Stimulated activated CD8-positive, alpha-beta memory T cell treated with anti-CD3 and anti-CD28 coated beads, Interleukin-4, amount 100 ng/mL, for 4 hours (primary cell): ENCODE measurements at regions not wholly inside any gene's neighbourhood (a gene's known extent, or its start where the extent isn't known, plus 50 kb on each side); places are given as distances from the start of the nearest gene placed in this dataset.
"Not testable (repeated sequence)": the region's sequence is repeated elsewhere in the genome, so short reads cannot be mapped to it uniquely, and the experiment has no call there.

Experiments used
- DNase-seq, 2 donors: peaks; one replicate each; pipeline ENCODE4 v3.0.0-alpha.2; 2020; ENCODE audit warnings: low read depth in 2 of 2, low spot score in 1 of 2

DNA sequence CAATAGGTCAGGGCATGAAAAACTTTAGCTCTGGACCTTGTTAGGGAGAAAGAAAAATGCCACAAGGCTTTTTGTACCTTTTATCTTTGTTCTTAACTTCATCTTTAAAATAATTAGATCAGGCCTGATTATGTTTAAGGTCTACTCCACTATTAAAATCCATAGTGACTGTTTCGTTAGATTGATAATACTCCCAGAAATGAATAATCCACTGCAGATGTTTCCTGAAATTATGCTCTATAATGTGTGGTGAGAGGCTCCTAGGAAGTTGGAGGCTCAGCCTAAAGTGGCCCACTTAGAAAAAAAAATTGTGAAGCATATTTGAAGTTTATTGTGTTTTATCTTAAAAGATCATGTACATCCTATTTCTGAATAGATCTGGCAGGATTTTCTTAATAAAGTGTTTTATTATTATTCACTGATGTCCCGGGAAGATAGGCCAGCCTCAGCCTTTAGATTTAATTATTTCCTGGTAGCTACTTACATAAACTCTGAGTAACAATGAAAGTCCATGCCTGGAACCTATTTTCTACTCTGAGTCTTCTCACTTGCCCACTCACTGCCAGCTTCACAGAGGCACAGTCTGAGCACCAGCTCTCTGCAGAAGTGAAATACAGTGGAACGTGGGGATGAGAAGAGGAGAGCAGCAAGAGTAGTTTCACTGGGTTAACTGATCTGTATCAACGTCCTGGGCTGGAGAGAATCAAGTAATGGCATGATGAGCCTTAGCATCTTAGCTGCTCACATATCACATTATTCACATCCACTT is 126.8 kb upstream of the TMEM170B start:
- DNase-seq, result no peak

DNA sequence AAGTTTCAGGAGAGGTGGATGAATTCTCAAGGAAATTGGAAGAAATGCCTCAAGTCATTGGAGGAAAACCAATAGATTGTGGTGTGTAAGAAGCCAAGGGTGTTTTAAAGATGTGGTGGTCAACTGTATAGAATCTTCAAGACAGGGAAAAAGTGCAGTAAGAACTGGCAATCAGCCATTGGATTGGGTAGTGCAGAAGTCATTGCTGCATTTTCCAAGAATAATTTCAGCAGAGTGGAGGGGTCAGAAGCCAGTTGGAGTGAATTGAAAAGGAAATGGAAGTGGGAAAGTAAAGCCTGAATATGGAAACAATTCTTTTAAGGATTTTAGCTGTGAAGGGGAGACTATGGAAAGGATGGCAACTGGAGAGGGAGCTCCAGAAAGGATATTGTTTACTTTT is 128.2 kb upstream of the TMEM170B start:
- no peak for DNase-seq

DNA sequence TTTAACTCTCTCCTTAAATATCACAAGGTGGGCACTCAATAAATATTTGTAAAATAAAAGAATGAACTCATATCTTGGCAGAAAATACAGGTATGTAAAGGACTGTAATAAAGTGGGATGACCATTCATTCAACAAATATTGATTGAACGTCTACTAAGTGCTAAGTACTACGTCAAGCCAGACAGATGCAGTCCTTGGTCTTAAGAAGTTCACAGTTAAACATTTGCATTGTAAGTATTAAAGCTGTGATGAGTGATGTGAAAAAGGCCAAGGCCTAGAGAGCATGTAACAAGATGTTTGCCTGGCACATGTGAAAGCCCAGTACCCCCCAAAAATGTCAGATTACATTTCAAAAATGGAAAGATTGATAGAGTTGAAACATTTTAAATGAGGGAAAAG is 130.1 kb upstream of the TMEM170B start:
- no peak for DNase-seq

DNA sequence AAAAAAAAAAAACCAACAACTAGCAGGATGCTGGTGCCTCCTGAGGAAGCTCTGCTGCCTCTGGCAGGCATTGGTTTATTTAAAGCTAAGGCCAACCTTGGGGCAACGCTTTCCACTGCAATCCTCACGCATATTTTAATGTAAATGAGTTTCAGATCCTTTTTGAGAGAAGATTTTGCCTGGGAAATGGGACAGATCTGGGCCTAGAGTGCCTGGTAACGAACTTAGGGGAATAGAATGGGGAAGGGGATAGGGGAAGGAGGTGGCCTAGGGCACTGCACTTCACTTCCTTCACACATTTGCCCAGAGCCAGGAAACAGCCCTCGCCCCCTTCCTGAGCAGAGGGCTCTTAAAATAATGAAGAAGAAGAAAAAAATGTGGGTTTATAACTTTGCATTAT is 132.7 kb upstream of the TMEM170B start:
- DNase-seq, result no peak

DNA sequence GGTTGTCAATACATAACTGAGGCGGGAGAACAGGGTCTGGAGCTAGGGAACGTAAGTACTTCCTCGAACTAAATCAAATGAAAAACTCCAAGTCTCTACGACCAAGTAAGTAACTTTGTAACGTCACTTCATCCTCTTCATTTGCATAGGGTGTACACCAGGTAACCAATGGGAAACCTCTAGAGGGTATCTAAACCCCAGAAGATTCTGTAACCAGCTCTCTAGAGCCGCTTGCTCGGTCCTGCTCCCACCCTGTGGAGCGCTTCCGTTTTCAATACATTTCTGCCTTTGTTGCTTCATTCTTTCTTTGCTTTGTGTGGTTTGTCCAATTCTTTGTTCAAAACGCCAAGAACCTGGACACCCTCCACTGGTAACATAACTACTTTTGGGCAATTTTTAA is 133.5 kb upstream of the TMEM170B start:
- DNase-seq, result no peak

DNA sequence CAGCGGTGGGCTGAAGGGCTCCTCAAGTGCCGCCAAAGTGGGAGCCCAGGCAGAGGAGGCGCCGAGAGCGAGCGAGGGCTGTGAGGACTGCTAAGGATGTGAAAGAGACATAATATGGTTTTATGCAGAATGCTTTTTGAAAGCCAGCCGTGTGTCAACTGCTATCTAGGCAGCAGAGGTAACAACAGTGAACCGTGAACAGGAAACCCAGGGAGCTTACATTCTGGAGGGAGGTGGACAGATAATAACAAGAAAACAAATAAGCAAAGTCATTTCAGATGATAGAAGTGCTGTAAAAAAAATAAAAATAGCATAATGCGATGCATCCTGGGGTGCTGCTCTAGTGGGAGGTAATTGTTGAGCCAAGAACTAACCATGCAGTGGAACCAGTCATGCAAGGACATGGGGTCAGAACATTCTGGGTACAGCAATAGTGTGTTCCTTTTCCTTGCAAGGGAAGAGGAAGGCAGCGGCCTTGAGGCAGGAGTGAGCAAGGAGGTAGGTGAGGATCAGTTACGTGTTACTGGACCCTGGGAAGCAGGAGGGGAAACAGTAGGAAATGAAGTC is 134.4 kb upstream of the TMEM170B start:
- no peak for DNase-seq

DNA sequence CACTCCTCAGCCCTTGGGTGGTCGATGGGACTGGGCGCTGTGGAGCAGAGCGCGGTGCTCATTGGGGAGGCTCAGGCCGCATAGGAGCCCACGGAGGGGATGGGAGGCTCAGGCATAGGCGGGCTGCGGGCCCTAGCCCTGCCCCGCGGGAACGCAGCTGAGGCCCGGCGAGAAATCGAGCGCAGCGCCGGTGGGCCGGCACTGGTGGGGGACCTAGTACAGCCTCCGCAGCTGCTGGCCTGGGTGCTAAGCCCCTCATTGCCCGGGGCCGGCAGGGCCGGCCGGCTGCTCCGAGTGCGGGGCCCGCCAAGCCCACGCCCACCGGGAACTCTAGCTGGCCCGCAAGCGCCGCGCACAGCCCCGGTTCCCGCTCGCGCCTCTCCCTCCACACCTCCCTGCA is 135.0 kb upstream of the TMEM170B start:
- not testable (repeated sequence) for DNase-seq

DNA sequence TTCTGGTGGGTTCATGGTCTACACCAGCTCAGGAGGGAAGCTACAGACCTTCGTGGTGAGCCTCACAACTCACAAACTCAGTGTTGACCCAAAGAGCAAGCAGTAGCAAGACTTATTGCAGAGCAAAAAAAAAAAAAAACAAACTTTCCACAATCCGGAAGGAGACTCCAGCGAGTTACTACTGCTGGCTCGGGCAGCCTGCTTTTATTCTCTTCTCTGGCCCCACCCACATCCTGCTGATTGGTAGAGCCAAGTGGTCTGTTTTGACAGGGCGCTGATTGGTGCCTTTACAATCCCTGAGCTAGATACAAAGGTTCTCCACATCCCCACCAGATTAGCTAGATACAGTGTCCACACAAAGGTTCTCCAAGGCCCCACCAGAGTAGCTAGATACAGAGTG is 135.6 kb upstream of the TMEM170B start:
- DNase-seq, result not testable (repeated sequence)

DNA sequence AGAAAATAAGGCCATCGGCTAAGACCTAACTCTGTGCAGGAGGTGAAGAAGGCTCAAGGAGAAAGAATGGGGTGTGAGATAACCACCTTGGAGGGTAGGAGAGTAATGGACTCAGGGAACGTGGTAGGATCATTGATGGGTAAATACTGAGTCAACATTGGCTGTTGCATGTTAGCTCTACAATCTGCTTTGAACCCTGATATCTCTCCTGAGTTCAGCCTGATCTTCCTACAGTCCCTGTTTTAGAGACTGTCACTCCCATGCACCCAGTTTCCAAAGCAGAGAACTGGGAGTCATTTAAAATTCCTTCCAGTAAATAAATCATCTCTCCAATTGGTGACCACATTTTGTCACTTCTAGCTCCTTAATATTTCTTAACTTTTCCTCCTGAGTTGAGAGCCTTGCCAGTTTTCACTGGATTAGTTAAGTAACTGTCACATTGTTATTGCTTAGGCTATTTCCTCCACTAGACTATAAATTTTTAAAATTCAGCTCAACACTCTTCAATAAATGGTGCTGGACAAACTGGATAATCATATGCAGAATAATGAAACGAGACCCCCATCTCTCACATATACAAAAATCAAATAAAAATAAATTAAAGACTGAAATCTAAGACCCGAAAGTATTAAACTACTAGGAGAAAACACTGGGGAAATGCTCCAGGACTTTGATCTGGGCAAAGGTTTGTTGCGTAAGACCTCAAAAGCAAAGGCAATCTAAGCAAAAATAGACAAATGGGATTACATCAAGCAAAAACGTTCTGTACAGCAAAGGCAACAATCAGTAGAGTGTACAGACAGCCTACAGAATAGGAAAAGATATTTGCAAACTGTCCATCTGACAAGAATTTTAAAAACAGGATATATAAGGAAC is 138.9 kb upstream of the TMEM170B start:
- no peak for DNase-seq

DNA sequence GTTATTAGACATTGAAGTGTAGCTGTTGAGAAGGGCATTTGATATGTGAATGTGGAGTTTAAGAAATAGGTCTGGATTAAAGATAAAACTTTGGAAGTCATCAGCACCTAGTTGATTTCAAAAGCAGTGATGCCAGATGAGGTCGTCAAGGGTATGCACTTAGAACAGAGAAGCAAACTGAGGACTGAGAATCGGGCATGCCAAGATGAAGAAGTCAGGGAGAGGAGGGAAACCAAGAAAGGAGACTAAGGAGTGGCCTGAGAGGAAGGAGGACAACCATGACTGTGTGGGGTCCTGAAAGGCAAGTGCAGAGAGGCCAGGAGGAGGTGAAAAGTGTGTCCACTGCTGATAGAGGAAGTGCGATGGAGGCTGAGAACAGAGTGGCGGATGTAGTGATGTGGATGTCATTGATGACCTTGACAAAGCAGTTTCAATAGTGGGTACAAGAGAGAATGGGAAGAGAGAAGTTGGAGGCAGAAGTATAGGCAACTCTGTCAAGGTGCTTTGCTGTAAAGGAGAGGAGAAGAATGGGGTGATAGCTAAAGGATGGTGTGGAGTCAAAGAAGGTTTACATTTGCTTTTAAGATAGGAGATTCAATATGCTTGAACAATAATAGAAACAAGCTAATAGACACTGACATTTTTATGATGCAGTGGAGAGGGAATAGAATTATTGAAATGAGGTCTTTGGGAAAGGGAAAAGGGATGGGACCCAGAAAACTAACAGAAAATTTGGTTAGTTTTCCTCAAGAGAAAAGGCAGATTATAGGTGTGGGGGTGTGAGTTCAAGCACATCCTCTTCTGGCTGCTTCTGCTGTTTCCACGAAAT is 139.7 kb upstream of the TMEM170B start:
- no peak for DNase-seq

DNA sequence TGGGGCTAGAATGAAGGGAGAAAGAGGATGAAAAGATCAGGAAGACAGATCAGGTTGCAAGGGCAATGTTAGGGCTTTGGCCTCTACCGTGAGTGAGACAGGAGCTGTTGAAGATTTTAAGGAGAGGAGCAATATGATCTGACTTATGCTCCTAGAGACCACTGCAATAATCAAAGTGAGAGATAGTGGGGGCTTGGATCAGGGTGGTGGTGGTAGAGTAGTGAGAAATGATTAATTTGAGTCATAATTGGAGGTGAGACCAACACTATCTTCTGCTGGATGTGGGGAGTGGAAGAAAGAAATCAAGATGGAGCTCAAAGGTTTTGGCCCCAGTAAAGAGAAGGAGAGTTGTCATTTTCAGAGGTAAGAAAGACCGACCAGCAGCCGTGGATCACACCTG is 140.7 kb upstream of the TMEM170B start:
- no peak for DNase-seq

DNA sequence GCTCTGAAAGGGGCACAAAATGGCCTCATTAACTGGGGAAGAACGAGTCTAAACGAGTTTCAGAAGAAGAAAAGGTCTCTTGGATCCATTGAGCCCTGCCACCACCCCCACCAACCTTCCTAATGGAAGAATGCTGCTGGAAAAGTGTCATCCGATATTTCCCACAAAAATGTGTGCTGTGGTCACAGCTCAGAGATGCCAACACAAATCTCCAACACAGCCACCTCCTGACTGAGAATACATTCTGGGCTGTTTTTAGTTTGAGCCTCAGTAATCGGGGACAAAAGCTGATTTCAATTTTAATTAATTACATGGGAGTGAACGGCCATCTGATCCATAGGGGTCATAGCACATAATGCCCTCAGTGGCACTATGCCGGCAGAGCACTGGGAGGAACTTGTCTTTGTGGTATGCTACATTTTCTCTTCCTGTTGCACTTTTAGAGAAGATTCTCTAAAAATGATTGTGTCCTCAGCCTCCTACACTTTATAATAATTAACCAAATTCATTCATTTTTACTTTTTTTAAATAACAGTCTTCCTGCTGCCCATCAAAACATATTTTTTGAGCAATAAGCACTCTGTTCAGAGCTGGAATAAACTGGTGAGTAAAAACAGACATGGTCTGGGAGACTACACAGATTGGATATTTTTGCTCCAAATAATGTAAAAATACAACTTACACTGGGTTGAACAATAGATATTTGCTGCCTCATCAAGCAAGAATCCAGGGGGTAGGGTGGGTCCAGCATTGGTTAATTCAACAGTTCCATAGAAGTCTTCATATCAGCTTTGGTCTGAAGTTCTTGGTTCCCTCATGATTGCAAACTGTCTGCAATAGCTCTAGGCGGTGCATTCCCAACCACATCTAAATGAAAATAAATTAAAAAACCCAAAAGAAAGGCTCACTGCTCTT is 143.6 kb upstream of the TMEM170B start:
- no peak for DNase-seq

DNA sequence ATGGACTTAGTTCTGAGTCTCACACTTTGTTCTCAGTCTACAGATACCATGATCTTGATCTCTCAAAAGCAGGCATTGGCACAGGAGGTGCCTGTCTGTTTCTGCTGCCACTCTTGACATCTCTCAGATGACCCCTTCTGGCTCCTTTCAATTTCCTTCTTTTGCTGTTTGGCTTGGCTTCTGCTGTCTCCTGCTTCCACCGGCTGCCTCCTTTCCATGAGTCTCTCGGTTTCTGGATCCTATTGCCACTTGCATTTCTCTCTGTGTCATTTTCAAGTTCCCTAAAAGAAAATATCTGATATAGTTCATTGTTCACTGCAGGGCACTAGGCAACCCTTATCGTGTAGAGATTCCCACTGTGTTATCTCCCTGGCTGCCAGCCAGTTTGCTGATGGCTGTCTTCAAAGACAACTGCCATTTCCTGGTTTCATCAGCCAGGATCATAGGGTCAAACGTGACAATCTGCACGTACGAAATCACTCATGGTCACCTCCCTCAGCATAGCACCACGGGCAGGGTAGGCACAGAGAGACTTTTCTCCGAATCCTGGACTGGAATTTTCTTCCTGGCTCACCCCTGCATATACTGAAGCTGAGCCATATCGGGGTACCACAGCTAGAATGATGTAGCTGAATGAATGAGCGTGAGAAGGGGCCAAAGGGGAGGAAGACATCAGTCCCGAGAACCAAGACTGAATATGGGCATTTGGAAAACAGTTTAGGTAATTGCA is 144.6 kb upstream of the TMEM170B start:
- no peak for DNase-seq

DNA sequence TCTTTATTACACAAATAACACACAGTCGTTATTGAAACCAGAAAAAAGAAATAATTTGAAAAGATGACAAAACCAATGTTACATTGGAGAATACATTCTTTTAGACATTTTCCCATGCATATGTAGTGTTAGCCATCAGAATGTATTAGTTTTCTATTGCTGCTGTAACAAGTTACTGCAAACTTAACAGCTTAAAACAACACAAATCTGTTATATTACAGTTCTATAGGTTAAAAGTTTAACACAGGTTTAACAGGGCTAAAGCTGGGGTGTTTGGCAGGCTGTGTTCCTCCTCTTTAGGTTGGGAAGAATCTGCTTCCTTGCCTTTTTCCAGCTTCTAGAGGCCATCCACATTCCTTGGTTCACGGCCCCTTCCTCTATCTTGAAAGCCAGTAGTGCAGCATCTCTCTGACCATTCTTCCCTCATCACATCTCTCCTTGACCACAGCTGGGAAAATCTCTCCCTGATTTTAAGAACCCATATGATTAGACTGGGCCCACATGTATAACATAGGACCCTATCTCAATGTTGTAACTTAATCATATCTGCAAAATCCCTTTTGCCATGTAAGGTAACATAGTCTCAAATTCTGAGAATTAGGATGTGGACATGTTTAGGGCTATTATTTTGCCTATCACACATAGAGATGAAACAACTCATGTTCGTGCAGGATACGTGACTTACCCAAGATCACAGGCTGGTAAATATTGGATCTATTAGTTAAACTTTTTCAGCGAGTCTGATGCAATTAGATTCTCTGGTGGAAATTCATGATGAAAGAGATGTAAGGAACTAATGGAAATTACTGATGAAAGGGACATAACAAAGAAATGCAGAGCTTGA is 145.4 kb upstream of the TMEM170B start:
- DNase-seq, result no peak

DNA sequence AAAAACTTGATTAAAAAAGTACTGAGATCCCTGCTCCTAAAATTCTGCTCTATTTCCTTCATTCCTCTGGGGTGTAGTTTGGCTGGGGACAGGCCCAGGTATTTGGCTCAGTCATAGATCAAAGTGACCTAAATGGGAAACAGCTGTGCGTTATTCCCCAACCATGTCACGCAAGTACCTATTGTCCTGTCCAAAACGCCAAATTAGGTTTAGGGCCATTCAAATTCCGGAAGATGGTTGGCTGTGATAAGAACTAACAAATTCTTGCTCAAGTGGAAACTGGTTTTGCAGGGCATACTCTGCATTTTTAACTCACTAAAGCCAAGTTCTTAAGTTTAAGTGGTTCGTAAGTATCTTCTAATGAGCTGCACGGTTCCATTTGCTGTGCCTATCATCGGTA is 147.6 kb upstream of the TMEM170B start:
- no peak for DNase-seq

DNA sequence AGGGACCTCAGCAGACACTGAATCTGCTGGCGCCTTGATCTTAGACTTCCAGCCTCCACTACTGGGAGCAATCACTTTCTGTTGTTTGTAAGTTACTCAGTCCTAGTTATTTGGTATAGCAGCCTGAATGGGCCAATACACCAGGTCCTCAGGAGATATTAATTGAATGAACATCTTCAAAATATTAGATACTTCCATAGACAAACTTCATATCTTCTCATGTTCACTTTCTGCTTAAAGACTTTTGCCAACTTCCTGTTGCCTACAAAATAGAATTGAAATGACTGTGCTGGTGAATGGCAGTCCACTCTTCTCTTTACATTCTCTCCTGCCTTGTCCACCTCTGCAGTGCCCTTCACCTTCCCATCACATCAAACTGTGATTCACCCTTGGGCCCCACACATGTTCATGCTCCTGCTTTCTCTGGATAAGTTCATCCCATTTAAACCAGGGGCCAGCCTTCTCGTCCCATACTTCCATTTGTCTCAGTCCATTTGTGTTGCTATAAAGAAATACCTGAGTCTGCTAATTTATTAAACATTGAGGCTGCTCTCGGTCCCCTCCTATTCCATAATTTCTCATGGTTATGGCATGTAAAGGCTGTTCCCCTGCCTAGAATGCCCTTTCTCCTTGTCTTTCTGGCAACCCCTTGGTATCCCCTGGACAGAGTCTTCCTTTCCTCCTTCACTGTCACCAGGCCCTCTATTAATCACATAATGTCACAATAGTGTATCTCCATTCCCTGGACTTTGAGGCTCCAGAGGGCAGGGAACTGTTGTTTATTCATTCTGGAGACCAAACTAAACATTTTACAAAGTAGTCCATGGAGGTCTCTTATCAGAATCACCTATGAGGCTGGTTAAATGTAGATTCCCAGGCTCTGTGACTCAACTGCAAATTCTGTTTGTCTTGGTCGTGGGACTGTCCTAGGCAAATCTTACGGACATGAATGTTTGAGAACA is 148.3 kb upstream of the TMEM170B start:
- no peak for DNase-seq

DNA sequence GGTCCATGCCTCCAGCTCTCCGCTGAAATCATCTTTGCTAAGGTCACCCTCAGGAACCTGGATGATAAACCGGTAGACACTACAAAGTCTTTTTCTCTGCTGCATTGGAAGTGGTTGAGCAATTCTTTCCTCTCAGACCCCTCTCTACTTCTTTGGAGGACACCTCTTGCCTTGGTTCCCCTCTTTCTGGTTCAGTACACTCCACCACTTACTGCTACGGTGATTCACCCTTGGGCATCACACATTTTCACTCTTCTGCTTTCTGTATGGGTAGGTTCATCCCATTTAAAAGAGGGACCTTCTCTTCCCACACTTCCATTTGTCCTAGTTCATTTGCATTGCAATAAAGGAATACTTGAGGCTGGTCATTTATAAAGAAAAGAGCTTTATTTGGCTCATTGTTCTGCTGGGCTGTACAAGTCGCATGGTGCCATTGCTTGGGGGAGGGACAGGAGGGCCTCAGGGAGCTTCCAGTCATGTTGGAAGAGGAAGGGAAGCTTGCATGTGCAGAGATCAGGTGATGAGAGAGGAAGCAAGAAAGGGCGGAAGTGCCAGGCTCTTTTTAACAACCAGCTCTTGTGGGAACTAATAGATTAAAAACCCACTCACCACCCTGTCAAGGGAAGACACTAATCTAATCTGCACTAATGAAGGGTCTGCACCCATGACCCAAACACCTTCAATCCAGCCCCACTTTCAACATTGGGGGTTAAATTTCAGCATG is 149.7 kb upstream of the TMEM170B start:
- DNase-seq, result no peak
